ENCODE measurements at regions not wholly inside any gene's neighbourhood (a gene's known extent, or its start where the extent isn't known, plus 50 kb on each side); places are given as distances from the start of the nearest gene placed in this dataset.

DNA sequence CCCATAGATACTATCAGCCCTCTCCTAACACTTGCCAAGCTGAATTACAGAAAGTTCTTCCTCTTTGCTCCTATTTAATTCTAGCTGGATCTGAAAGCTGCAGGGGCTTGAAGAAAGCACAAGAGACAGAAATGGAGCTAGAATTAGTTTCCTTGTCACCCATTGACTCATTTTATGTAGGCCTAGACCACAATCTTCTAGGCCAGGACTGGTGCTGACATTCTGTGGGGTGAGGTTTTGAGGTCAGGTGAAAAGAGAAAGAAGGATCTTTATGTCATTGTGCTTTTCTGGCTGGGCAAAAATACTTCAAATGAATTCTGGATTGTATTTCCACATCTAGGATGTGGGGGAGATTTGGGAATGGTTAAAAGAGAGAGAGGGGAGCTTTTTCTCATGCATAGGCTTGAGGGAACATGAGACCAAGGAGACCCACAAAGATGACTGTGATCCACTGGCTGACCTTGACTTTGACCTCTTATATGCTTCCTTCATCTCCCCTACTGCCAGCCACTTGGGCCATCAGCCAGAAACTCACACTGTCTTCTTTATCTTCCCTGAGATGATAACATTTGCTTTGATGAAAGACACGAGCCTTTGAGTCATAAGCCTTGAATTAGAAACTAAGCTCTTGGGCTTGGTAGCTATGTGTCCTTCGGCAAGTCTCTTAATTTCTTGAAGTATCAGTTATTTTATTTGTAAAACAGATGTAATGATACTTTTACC is 274.9 kb upstream of the CADM1 start:
- no peaks in the 10 kb centered on the region for H4K20me1 ChIP-seq (ENCODE audit: control insufficient read depth, insufficient read depth, low read depth, low read length)
- H3K4me1 ChIP-seq (ENCODE audit: control insufficient read depth, low read length), result no peaks in the 10 kb centered on the region
- H3K9me2 ChIP-seq (replicated peaks; ENCODE audit: control insufficient read depth, low read length), result no peaks in the 10 kb centered on the region
- H3K9me3 ChIP-seq (ENCODE audit: control insufficient read depth, insufficient read depth, low read length), result no peaks in the 10 kb centered on the region
- H3K27ac ChIP-seq (ENCODE audit: low read depth, low read length), result no peak overlapping the region
- H3K36me3 ChIP-seq (ENCODE audit: control insufficient read depth, low read length), result no peaks in the 10 kb centered on the region
- no peak overlapping the region for H3K4me3 ChIP-seq (ENCODE audit: low read length)
- H3K79me2 ChIP-seq (ENCODE audit: control insufficient read depth, low read length), result no peaks in the 10 kb centered on the region
- H3F3A ChIP-seq (ENCODE audit: control insufficient read depth, insufficient read depth), result no peaks in the 10 kb centered on the region
- TF ChIP-seq, protein P1, sequence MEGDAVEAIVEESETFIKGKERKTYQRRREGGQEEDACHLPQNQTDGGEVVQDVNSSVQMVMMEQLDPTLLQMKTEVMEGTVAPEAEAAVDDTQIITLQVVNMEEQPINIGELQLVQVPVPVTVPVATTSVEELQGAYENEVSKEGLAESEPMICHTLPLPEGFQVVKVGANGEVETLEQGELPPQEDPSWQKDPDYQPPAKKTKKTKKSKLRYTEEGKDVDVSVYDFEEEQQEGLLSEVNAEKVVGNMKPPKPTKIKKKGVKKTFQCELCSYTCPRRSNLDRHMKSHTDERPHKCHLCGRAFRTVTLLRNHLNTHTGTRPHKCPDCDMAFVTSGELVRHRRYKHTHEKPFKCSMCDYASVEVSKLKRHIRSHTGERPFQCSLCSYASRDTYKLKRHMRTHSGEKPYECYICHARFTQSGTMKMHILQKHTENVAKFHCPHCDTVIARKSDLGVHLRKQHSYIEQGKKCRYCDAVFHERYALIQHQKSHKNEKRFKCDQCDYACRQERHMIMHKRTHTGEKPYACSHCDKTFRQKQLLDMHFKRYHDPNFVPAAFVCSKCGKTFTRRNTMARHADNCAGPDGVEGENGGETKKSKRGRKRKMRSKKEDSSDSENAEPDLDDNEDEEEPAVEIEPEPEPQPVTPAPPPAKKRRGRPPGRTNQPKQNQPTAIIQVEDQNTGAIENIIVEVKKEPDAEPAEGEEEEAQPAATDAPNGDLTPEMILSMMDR (IDR thresholded peaks at IDR 0.05; ENCODE audit: low read depth, low read length, poor library complexity, severe bottlenecking), result no peak
- no peak for TF ChIP-seq EZH2phosphoT487 (IDR thresholded peaks at IDR 0.05; ENCODE audit: borderline replicate concordance, low read length)
- H3K4me2 ChIP-seq (ENCODE audit: low read length), result no peak overlapping the region
- 0 out of 2 replicates have a peak, but pooled peaks cover 2% of the 10 kb centered on the region for H3K27me3 ChIP-seq (ENCODE audit: control insufficient read depth, low read length)

DNA sequence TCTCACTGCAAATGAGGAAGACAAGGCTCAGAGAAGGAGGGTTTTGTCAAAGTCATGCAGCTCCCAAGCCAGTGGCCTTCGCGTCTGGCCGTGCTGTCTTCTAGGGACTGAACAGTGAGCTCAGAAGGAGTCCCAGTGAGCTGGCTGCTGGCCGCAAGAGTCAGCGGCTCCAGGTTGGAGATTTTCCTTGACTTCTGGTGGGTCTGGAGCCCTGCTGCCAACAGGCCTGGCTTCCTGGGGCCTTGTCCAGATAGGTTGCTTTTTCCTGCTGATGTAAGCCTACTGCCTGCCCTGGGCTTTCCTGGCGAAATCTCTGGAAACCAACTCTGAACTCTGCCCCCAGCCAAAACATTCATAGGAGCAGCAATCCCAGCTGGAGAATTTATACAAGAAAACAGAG is 272.7 kb upstream of the CADM1 start:
- H3K27me3 ChIP-seq (ENCODE audit: control insufficient read depth, low read length), result no peaks in the 10 kb centered on the region
- no peak overlapping the region for H3K27ac ChIP-seq (ENCODE audit: low read depth, low read length)
- no peak for TF ChIP-seq EZH2phosphoT487 (IDR thresholded peaks at IDR 0.05; ENCODE audit: borderline replicate concordance, low read length)
- TF ChIP-seq, protein P1 (IDR thresholded peaks at IDR 0.05; ENCODE audit: low read depth, low read length, poor library complexity, severe bottlenecking), result no peak
- H3K79me2 ChIP-seq (ENCODE audit: control insufficient read depth, low read length), result no peaks in the 10 kb centered on the region
- no peaks in the 10 kb centered on the region for H3K9me3 ChIP-seq (ENCODE audit: control insufficient read depth, insufficient read depth, low read length)
- H3K36me3 ChIP-seq (ENCODE audit: control insufficient read depth, low read length), result no peaks in the 10 kb centered on the region
- no peaks in the 10 kb centered on the region for H3K4me1 ChIP-seq (ENCODE audit: control insufficient read depth, low read length)
- H3K4me2 ChIP-seq (ENCODE audit: low read length), result no peak overlapping the region
- H4K20me1 ChIP-seq (ENCODE audit: control insufficient read depth, insufficient read depth, low read depth, low read length), result no peaks in the 10 kb centered on the region
- no peak overlapping the region for H3K4me3 ChIP-seq (ENCODE audit: low read length)
- no peaks in the 10 kb centered on the region for H3F3A ChIP-seq (ENCODE audit: control insufficient read depth, insufficient read depth)
- H3K9me2 ChIP-seq (replicated peaks; ENCODE audit: control insufficient read depth, low read length), result no peaks in the 10 kb centered on the region

DNA sequence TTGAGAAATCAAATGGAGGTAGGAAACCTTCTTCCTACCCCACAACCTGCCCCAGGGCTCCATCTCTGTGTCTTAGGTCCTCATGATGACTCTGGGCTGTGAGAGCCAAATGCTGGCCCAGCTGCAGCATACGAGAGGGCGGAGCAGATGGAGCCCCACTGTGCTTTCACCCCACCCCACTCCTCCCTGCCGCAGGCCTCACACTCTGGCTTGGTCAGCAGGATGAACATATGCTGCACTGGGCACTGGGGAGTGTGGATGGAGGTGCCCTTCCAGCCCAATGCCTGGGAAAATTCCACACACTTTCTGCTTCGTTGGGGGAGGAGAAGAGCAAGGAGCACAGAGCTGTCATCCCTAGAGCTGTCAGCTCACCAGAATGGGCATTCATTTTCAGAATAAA is 271.6 kb upstream of the CADM1 start:
- Histone ChIP-seq H3K4me2 (ENCODE audit: low read length) (no peak overlapping the region), H3K9me2 (replicated peaks; ENCODE audit: control insufficient read depth, low read length) (no peaks in the 10 kb centered on the region), H3K27ac (ENCODE audit: low read depth, low read length) (no peak overlapping the region), H3K4me3 (ENCODE audit: low read length) (no peak overlapping the region), H3K4me1 (ENCODE audit: control insufficient read depth, low read length) (no peaks in the 10 kb centered on the region), H3K27me3 (ENCODE audit: control insufficient read depth, low read length) (no peaks in the 10 kb centered on the region), H3K36me3 (ENCODE audit: control insufficient read depth, low read length) (no peaks in the 10 kb centered on the region), H3K79me2 (ENCODE audit: control insufficient read depth, low read length) (no peaks in the 10 kb centered on the region), H3F3A (ENCODE audit: control insufficient read depth, insufficient read depth) (no peaks in the 10 kb centered on the region), H3K9me3 (ENCODE audit: control insufficient read depth, insufficient read depth, low read length) (no peaks in the 10 kb centered on the region), H4K20me1 (ENCODE audit: control insufficient read depth, insufficient read depth, low read depth, low read length) (no peaks in the 10 kb centered on the region)
- TF ChIP-seq EZH2phosphoT487 (IDR thresholded peaks at IDR 0.05; ENCODE audit: borderline replicate concordance, low read length), result no peak
- TF ChIP-seq, protein P1 (IDR thresholded peaks at IDR 0.05; ENCODE audit: low read depth, low read length, poor library complexity, severe bottlenecking), result no peak

Measured in DOHH2 (cell line).